A673 (cell line): ENCODE measurements at regions not wholly inside any gene's neighbourhood (a gene's known extent, or its start where the extent isn't known, plus 50 kb on each side); places are given as distances from the start of the nearest gene placed in this dataset.

Source experiments
- EZH2 ChIP-seq: fragments of 200-600 bp; sonication (generic); IDR thresholded peaks from 2 replicates; pipeline ENCODE4 v1.6.1; 2017; ENCODE audit warnings: borderline replicate concordance, low read depth, mild to moderate bottlenecking, mixed read lengths, antibody characterized with exemption, low read length; ENCODE audit not compliant: poor library complexity, severe bottlenecking
- TF ChIP-seq, protein P1 (sequence below): fragments of 300-800, 200-600 bp; sonication (generic); conservative IDR thresholded peaks from 2 replicates; pipeline ENCODE4 v1.5.1; 2017; ENCODE audit warnings: low read depth, mild to moderate bottlenecking, antibody characterized with exemption, low read length, moderate library complexity, mixed read lengths

DNA sequence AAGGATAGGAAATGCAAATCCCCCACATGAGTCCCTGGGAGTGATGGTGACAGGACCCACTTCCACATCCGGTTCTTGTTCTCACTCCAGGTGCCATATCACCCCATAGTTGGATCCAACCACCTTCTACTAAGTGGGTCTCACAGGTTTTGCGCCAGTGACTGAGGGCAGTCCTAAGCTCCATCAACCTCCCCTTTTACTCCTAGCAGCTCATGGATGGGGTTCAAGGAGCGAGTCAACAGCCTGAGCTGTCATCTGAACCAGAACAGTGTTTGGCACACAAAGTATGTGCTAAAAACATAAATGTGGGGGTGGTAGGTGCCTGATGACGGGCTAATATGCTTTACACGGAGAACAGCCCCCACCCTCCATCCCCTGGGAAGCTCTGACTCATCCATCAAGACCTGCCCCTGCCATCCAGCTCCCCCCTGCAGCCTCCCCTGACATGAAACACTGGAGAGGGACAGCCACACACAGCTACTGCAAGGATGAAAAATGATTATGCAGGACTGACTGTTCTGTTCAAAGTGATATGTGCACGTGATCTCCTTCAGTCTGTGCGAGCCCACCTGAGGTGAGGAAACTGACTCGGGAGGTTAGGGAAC, 143.2 kb upstream of the CDH5 start:
- no peak for TF ChIP-seq EZH2
- TF ChIP-seq, protein P1, sequence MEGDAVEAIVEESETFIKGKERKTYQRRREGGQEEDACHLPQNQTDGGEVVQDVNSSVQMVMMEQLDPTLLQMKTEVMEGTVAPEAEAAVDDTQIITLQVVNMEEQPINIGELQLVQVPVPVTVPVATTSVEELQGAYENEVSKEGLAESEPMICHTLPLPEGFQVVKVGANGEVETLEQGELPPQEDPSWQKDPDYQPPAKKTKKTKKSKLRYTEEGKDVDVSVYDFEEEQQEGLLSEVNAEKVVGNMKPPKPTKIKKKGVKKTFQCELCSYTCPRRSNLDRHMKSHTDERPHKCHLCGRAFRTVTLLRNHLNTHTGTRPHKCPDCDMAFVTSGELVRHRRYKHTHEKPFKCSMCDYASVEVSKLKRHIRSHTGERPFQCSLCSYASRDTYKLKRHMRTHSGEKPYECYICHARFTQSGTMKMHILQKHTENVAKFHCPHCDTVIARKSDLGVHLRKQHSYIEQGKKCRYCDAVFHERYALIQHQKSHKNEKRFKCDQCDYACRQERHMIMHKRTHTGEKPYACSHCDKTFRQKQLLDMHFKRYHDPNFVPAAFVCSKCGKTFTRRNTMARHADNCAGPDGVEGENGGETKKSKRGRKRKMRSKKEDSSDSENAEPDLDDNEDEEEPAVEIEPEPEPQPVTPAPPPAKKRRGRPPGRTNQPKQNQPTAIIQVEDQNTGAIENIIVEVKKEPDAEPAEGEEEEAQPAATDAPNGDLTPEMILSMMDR = no peak
